Immature natural killer cell (primary cell): ENCODE measurements at regions not wholly inside any gene's neighbourhood (a gene's known extent, or its start where the extent isn't known, plus 50 kb on each side); places are given as distances from the start of the nearest gene placed in this dataset.

ENCODE experiments used
- DNase-seq, 3 donors: peaks; one replicate each; pipeline ENCODE4 v3.0.0; 2022; ENCODE audit warnings: mixed read lengths in 1 of 3
- H3K27ac Mint-ChIP-seq, 6 donors: one replicate each; pipeline ENCODE4 v1.8.0; 2020; ENCODE audit warnings: mixed read lengths in 6 of 6, mild to moderate bottlenecking in 5 of 6, inconsistent platforms in 4 of 6, moderate library complexity in 3 of 6
- H3K27me3 Mint-ChIP-seq, 3 donors: one replicate each; pipeline ENCODE4 v1.8.0; 2020 to 2021; ENCODE audit warnings: low read depth in 3 of 3, mild to moderate bottlenecking in 3 of 3, mixed read lengths in 3 of 3, moderate library complexity in 3 of 3, inconsistent platforms in 1 of 3
- H3K36me3 Mint-ChIP-seq, 3 donors: one replicate each; pipeline ENCODE4 v1.8.0; 2020; ENCODE audit warnings: mixed read lengths in 3 of 3, inconsistent platforms in 2 of 3, mild to moderate bottlenecking in 2 of 3
- H3K4me1 Mint-ChIP-seq, 2 donors: one replicate each; pipeline ENCODE4 v1.8.0; 2020; ENCODE audit warnings: inconsistent platforms in 2 of 2, mild to moderate bottlenecking in 2 of 2, mixed read lengths in 2 of 2, moderate library complexity in 1 of 2
- H3K4me3 Mint-ChIP-seq, 5 donors: one replicate each; pipeline ENCODE4 v1.8.0; 2020; ENCODE audit warnings: mild to moderate bottlenecking in 5 of 5, mixed read lengths in 5 of 5, inconsistent platforms in 3 of 5, moderate library complexity in 3 of 5
- H3K9me3 Mint-ChIP-seq, 6 donors: one replicate each; pipeline ENCODE4 v1.8.0; 2020; ENCODE audit warnings: mild to moderate bottlenecking in 6 of 6, mixed read lengths in 6 of 6, inconsistent platforms in 4 of 6, moderate library complexity in 3 of 6

DNA sequence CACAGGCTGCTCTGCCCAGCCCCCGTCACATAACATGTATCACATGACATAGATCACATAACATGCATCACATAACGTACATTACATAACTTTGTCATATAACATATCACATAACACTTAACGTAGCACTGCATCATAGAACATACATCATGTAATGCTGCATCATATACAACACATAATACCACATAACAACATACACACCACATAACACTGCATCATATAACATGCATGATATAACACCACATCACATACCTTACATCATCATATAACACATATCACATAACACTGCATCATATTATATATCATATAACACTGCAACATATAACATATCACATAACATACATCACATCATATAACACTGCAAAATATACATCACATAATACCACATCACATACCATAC is 83.8 kb downstream of the AXIN2 start:
- Mint-ChIP-seq H3K4me1 (no peaks in the 10 kb centered on the region), H3K27me3 (peaks cover 0 to 4% (median 2%) of the 10 kb centered on the region in 3 donors), H3K4me3 (no peak overlapping the region), H3K9me3 (no peaks in the 10 kb centered on the region), H3K36me3 (no peaks in the 10 kb centered on the region), H3K27ac (no peak overlapping the region)
- no peak for DNase-seq

DNA sequence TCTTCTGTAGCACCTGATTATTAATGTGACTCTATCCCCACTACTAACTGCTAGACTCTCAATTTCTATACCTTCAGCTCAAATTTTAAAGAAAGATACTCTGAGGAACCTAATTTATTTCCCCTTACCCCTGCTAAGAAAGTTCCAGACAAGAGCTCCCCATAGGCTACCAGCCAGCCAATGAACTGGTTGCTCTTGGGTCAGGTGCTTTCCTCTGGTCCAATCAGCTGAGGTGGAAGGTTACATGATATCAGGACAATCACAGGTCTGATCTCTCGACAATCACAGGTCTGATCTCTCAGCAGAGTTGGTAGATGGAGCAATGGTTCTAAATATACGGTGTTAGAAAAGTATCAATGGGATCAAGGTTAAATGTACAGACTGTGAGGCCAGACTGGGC is 86.8 kb downstream of the AXIN2 start:
- H3K4me3 Mint-ChIP-seq: no peak overlapping the region
- peaks cover 2 to 5% (median 4%) of the 10 kb centered on the region in 3 donors for H3K27me3 Mint-ChIP-seq
- H3K27ac Mint-ChIP-seq: no peak overlapping the region
- DNase-seq: no peak
- H3K4me1 Mint-ChIP-seq: no peaks in the 10 kb centered on the region
- H3K36me3 Mint-ChIP-seq: no peaks in the 10 kb centered on the region
- no peaks in the 10 kb centered on the region for H3K9me3 Mint-ChIP-seq

DNA sequence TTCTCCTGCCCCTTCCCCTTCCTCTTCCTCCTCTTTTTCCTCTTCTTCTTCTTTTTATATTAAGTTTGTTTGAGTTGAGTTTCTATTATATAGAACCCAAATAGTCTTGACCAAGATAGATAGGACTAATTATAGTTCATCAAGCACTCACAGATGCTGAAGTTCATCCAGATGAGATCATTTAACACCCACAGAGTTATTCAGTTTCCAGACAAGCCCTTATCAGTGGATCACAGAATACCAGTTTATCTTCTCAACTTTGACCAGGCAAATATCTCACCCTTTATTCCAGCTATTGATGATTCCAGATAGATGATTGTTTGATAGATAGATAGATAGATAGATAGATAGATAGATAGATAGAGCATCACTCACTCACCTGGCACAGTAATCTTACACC is 87.5 kb downstream of the AXIN2 start:
- H3K27ac Mint-ChIP-seq: no peak overlapping the region
- no peaks in the 10 kb centered on the region for H3K9me3 Mint-ChIP-seq
- H3K4me1 Mint-ChIP-seq: no peaks in the 10 kb centered on the region

DNA sequence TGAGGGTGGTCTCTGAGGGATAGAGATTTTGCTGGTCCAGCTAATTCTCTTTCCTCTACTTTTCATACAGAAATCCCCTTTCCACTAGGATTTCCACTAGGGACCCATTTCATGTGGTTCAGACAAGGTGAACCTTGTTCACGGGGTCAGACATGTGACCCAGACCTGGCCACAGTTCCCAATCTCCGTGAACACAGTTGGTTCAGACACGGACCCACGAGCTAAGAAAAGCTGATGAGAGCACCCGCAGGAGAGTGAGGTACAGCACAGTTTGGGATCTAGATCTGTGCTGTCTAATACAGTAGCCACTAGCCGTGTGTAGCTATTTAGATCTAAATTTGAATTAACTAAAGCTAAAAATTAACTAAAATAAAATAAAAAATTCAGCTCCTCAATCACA is 88.1 kb downstream of the AXIN2 start:
- Mint-ChIP-seq H3K27ac (no peak overlapping the region), H3K36me3 (no peaks in the 10 kb centered on the region), H3K27me3 (peaks cover 2 to 5% (median 4%) of the 10 kb centered on the region in 3 donors), H3K4me3 (no peak overlapping the region), H3K4me1 (no peaks in the 10 kb centered on the region), H3K9me3 (no peaks in the 10 kb centered on the region)
- no peak for DNase-seq

More for the DNA sequence above, 87.5 kb downstream of the AXIN2 start:
- no peak for DNase-seq
- H3K36me3 Mint-ChIP-seq: no peaks in the 10 kb centered on the region
- peaks cover 2 to 5% (median 4%) of the 10 kb centered on the region in 3 donors for H3K27me3 Mint-ChIP-seq
- H3K4me3 Mint-ChIP-seq: no peak overlapping the region

DNA sequence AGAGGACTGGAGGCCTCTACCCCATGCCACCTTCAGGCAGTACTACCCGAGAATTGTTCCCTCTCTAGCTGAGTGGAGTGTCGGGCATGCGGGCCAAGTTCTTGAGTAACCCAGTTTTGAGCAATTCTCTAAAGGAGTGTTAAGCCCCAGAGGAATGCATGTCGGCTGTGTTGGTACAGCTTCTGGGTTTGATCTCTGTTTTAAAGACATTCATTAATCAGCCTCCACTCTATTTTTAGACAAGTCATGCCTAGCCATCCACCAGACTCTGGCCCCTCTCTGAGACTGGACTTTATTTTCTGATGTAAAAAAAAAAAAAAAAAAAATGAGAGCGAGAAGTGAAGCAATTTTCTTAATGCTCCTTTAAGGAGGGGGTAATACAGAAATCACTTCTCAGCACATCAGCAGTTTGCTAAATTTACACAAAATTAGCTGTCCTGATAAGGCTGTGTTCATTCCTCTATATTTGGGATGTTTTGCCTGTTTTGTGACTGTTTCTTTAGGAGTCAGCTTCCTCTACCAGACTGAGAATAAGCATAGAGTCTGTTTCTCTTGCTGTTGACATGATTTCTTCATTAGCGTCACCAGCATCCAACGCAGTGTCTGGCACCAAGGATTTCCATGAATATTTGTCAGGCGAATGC is 88.7 kb downstream of the AXIN2 start:
- Mint-ChIP-seq H3K4me1 (no peaks in the 10 kb centered on the region), H3K27me3 (peaks cover 2 to 5% (median 4%) of the 10 kb centered on the region in 3 donors)

DNA sequence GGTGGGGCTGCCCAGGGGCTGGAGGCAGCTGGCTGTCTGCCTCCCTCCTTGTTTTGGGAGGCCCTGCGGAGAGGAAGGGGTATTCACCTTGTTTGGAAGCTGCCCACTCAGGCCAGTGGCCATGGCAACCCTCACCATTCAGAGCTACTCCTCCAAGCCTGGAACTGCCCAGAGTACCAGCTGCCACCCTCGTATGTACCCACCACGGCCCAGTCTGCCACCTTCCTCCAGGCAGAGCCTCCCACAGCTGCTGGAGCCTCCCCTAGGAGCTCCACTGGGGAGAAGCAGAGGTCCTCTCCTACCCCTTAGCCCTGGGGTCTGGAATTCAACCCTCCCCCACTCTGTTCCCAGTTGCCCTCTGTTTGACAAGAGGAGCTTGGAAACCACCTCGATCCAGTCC is 90.7 kb downstream of the AXIN2 start:
- Mint-ChIP-seq H3K9me3 (peaks cover 0 to 1% (median 0%) of the 10 kb centered on the region in 6 donors), H3K4me3 (no peak overlapping the region), H3K27ac (no peak overlapping the region), H3K27me3 (peaks cover 2 to 5% (median 4%) of the 10 kb centered on the region in 3 donors), H3K36me3 (no peaks in the 10 kb centered on the region), H3K4me1 (no peaks in the 10 kb centered on the region)
- DNase-seq: no peak

More for the DNA sequence above, 88.7 kb downstream of the AXIN2 start:
- Mint-ChIP-seq H3K36me3 (no peaks in the 10 kb centered on the region), H3K27ac (no peak overlapping the region), H3K4me3 (no peak overlapping the region), H3K9me3 (peaks cover 0 to 1% (median 0%) of the 10 kb centered on the region in 6 donors)
- no peak for DNase-seq

DNA sequence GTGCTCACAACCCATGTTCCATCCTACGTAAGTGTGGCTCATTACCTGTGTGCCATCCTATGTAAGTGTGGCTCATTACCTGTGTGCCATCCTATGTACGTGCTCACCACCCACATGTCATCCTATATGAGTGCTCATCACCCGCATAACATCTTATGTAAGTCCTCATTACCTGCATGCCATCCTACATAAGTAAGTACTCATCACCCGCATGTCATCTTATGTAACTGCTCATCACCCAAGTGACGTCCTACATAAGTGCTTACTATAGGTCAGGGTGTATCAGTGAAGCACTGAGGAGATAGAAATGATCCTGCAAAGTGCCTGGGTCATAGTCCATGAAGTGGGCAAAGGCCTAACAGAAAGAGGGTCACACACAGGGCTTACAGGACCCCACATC is 93.1 kb downstream of the AXIN2 start:
- H3K9me3 Mint-ChIP-seq: peaks cover 0 to 4% (median 0%) of the 10 kb centered on the region in 6 donors
- no peak for DNase-seq
- H3K27ac Mint-ChIP-seq: no peak overlapping the region
- peaks cover 4 to 5% (median 4%) of the 10 kb centered on the region in 3 donors for H3K27me3 Mint-ChIP-seq
- no peaks in the 10 kb centered on the region for H3K36me3 Mint-ChIP-seq
- no peaks in the 10 kb centered on the region for H3K4me1 Mint-ChIP-seq
- no peak overlapping the region for H3K4me3 Mint-ChIP-seq

DNA sequence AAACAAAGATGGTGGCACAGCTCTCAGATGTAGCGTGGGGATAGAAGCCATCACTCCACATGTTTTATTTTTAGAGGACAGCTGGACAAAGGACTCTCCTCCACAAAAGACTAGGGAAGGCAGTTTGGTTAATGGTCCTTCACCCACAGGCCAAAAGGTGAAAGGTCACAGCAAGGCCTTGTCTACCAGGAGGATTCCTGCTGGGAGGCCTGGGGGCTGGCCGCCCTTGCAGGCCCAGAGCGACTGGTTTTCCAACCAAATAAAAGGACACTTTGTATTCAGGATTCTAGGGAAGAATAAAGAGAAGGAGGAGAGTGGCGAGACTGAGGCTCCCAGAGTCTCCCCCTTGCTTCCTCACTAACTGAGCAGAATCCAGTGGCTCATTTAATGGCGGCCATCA is 94.3 kb downstream of the AXIN2 start:
- no peaks in the 10 kb centered on the region for H3K4me1 Mint-ChIP-seq
- H3K4me3 Mint-ChIP-seq: no peak overlapping the region
- peaks cover 0 to 4% (median 0%) of the 10 kb centered on the region in 6 donors for H3K9me3 Mint-ChIP-seq
- DNase-seq: no peak
- H3K36me3 Mint-ChIP-seq: no peaks in the 10 kb centered on the region
- no peak overlapping the region for H3K27ac Mint-ChIP-seq
- peaks cover 2 to 5% (median 4%) of the 10 kb centered on the region in 3 donors for H3K27me3 Mint-ChIP-seq

DNA sequence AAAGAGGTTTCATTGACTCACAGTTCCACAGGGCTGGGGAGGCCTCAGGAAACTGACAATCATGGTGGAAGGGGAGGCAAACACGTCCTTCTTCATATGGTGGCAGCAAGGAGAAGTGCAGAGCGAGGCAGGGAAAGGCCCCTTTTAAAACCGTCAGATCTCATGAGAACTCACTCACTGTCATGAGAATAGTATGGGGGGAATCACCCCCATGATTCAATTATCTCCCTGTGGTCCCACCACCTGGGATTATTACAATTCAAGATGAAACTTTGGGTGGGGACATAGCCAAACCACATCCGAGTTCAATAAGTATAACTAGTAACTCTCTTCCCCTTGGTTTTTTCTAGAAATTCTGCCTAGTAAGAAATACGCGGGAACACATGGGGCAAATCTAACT is 94.9 kb downstream of the AXIN2 start:
- H3K9me3 Mint-ChIP-seq: peaks cover 0 to 4% (median 0%) of the 10 kb centered on the region in 6 donors
- DNase-seq: no peak
- H3K4me1 Mint-ChIP-seq: no peaks in the 10 kb centered on the region
- no peak overlapping the region for H3K4me3 Mint-ChIP-seq
- H3K27me3 Mint-ChIP-seq: peaks cover 2 to 4% (median 3%) of the 10 kb centered on the region in 3 donors
- no peaks in the 10 kb centered on the region for H3K36me3 Mint-ChIP-seq
- H3K27ac Mint-ChIP-seq: no peak overlapping the region

DNA sequence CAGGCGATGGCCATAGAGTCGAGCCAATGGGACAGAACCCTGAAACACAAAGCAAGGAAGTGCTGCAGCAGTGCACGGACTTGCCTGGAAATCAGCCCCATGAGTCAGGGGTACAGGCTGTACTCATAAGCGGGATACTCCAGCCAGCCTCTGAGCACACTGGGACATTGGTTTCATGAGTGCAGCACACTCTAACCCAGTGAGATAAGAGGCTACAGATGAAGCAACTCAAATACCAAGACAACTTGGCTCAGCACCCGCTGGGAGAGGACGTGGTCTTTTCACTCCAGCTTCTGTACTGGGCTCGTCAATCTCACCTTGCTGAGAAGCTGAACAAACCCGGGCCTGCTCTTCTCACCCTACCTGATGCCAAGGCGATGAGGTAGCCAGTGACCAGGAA is 98.2 kb downstream of the AXIN2 start:
- Mint-ChIP-seq H3K4me3 (no peak overlapping the region), H3K27ac (no peak overlapping the region), H3K9me3 (peaks cover 0 to 4% (median 0%) of the 10 kb centered on the region in 6 donors), H3K4me1 (no peaks in the 10 kb centered on the region), H3K27me3 (peaks cover 0 to 6% (median 5%) of the 10 kb centered on the region in 3 donors), H3K36me3 (no peaks in the 10 kb centered on the region)
- DNase-seq: no peak

DNA sequence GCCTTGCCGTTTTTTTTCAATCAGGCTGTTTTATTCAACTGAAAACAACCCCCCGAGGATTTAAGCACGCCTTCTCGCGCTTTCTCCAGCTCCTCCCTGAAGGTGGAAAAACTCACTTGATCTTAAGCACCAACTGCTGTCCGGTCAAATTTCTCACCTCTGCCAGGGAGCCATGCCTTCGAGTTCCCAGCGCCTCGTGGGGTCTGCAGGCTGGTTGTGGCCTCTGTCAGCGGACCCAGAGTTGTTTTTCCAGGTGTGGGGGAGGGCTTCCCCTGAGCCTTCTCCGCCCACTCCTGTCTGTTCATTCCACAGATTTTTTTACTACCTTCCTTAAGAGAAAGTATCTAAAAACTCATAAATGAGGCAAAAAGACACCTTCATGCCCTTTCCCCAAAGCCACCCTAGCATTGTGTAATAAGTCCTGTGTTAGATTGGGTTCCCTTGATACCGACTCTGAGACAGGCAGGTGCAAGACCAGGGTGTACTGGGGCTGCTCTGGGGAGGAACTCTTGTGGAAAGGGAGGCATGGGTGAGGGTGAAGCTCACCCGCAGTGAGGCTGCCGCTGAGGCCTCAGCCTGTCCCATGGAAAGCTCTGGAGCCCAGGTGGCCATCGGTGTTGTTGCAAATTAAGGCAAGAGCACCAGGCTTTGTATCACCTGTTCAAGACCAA is 101.6 kb downstream of the AXIN2 start:
- Mint-ChIP-seq H3K27ac (no peak overlapping the region), H3K27me3 (peaks cover 0 to 9% (median 9%) of the 10 kb centered on the region in 3 donors), H3K4me1 (no peaks in the 10 kb centered on the region), H3K9me3 (peaks cover 0 to 2% (median 0%) of the 10 kb centered on the region in 6 donors), H3K4me3 (no peak overlapping the region), H3K36me3 (no peaks in the 10 kb centered on the region)
- no peak for DNase-seq

DNA sequence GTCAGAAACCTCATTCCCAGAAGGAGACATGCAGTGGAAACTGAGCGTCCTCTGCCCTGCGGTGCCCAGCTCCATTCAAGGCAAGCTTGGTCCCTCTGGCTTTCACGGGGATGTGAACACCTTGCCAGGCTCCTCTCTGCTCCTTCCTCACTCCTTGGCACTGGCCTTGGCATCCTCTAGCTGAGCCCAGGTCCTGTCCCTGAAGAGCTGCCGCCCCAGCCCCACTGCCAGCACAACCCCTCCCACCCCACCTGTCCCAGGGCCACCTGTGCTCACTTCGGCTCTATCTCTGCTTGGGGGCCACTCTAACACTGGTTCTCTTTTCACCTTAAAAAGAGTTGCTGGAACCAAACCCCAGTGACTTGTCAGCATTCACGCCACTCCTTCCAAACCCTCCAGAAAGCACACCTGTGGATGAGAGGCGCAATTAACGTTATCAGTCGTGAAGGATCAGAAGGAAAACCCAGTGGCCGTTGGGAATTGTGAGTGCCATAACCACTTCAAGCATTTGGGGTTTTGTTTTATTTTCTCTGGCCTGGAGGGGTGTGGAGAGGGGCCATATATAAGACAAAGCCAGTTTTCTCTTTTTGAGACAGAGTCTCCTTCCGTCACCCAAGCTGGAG is 103.7 kb downstream of the AXIN2 start:
- Mint-ChIP-seq H3K36me3 (no peaks in the 10 kb centered on the region), H3K27me3 (peaks cover 0 to 9% (median 8%) of the 10 kb centered on the region in 3 donors), H3K4me3 (no peak overlapping the region), H3K4me1 (no peaks in the 10 kb centered on the region), H3K9me3 (no peaks in the 10 kb centered on the region), H3K27ac (no peak overlapping the region)
- no peak for DNase-seq

DNA sequence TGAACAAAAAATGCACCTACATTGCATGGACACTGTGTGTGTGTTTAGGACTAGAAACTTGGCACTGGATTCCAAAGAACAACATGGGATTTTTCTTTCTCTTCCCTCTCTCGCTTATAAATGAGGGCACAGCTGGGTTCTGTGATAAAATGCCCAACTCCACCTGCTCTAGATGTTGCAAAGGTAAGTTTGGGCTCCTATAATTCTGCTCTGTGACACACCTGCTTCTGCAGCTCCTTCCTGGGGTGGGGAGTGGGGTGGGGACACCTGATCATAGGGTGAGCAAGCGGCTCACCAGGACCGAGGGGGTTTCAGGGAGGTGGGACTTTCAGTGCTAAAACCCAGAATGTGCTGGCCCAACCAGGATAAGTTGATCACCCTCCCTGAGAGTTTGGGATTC is 104.3 kb downstream of the AXIN2 start:
- Mint-ChIP-seq H3K9me3 (no peaks in the 10 kb centered on the region), H3K27ac (no peak overlapping the region), H3K27me3 (peaks cover 0 to 8% (median 7%) of the 10 kb centered on the region in 3 donors), H3K4me3 (no peak overlapping the region), H3K36me3 (no peaks in the 10 kb centered on the region), H3K4me1 (no peaks in the 10 kb centered on the region)
- DNase-seq: no peak

DNA sequence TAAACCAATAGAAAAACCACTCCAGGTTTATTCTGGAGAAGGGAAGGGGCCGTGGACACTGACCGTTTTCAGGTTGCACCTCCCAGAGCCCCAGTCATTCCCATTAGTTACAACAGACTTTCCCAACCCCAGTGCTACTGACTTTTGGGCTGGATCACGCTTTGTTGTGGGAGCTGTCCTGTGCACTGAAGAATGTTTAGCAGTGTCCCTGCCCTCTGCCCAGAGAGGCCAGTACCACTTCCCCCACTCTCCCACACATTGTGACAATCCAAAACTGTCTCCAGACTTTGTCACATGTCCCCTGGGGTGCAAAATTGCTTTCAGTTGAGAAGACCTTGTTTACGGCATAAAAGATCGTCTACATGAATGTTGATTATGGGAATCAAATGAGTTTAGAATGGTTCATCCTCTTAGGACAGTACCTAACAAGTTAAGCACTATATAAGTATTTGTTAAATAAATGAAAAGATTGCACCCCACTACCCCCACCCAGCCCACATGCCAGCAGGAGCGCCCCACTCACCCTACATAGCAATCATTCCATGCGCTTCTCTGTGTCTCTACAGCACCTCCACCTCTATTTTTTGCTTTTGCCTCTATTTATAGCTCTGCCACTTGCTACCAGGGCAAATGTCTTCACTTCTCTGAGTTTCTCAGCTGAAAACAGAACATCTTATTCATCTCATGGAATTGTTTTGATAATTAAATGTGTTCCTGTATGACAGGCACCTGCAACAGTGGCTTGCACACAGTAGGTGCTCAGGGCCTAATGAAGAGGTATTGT is 104.9 kb downstream of the AXIN2 start:
- H3K4me1 Mint-ChIP-seq: no peaks in the 10 kb centered on the region
- H3K27me3 Mint-ChIP-seq: peaks cover 0 to 8% (median 7%) of the 10 kb centered on the region in 3 donors
- no peak overlapping the region for H3K4me3 Mint-ChIP-seq
- no peaks in the 10 kb centered on the region for H3K36me3 Mint-ChIP-seq
- H3K9me3 Mint-ChIP-seq: no peaks in the 10 kb centered on the region
- DNase-seq: no peak
- H3K27ac Mint-ChIP-seq: no peak overlapping the region
